ENCODE measurements at regions not wholly inside any gene's neighbourhood (a gene's known extent, or its start where the extent isn't known, plus 50 kb on each side); places are given as distances from the start of the nearest gene placed in this dataset.

DNA sequence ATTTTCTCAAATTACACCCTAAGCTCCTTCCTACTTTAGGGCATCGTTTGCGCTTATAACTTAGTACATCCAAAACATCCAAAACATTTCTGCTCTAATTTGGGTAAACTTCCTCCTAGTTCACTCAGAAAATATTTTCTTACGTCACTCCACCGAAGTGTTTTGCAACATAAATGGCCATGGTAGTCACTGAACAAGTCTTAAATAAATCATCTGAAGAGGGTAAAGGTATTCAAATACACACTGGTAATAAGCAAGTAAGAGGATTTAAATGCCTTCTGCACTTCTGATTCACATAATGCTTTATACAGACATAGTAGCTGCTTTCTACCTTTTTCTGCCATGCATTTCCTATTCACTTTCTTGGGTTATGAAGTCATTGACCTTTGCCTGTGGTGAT lies 991.9 kb downstream of the NLGN4X start:
- Mint-ChIP-seq H3K36me3 (ENCODE audit: insufficient read depth, unreplicated experiment) (no peaks in the 10 kb centered on the region), H3K27me3 (ENCODE audit: insufficient read depth, unreplicated experiment) (no peaks in the 10 kb centered on the region), H3K4me1 (ENCODE audit: low read depth, unreplicated experiment) (no peaks in the 10 kb centered on the region), H3K9me3 (ENCODE audit: unreplicated experiment) (no peaks in the 10 kb centered on the region), H3K4me3 (ENCODE audit: unreplicated experiment) (no peak overlapping the region), H3K27ac (ENCODE audit: unreplicated experiment) (no peak overlapping the region)
- TF ChIP-seq, protein P1, sequence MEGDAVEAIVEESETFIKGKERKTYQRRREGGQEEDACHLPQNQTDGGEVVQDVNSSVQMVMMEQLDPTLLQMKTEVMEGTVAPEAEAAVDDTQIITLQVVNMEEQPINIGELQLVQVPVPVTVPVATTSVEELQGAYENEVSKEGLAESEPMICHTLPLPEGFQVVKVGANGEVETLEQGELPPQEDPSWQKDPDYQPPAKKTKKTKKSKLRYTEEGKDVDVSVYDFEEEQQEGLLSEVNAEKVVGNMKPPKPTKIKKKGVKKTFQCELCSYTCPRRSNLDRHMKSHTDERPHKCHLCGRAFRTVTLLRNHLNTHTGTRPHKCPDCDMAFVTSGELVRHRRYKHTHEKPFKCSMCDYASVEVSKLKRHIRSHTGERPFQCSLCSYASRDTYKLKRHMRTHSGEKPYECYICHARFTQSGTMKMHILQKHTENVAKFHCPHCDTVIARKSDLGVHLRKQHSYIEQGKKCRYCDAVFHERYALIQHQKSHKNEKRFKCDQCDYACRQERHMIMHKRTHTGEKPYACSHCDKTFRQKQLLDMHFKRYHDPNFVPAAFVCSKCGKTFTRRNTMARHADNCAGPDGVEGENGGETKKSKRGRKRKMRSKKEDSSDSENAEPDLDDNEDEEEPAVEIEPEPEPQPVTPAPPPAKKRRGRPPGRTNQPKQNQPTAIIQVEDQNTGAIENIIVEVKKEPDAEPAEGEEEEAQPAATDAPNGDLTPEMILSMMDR (IDR thresholded peaks at IDR 0.05; ENCODE audit: insufficient read depth in 1 of 2, low read depth in 1 of 2, low read length in 1 of 2, severe bottlenecking in 1 of 2, unreplicated experiment in 1 of 2) = no peak
- H3K27me3 ChIP-seq (replicated peaks; ENCODE audit: control insufficient read depth, insufficient read depth, low read length) = no peaks in the 10 kb centered on the region
- DNase-seq = no peak
- intact Hi-C loops (cut with micrococcal nuclease; ENCODE audit: unreplicated experiment) = no loop called here
- POLR2A ChIA-PET = no interaction called here
- CTCF ChIA-PET = no interaction called here
- no peaks in the 10 kb centered on the region for H3K4me1 ChIP-seq
- H3K4me3 ChIP-seq (ENCODE audit: low read depth, low read length) = no peak overlapping the region
- no peaks in the 10 kb centered on the region for H3K36me3 ChIP-seq (ENCODE audit: control insufficient read depth, insufficient read depth, low read length)
- no TSS peak for BruUV-seq (replicated peaks)
- no peaks in the 10 kb centered on the region for H3K9me3 ChIP-seq

DNA sequence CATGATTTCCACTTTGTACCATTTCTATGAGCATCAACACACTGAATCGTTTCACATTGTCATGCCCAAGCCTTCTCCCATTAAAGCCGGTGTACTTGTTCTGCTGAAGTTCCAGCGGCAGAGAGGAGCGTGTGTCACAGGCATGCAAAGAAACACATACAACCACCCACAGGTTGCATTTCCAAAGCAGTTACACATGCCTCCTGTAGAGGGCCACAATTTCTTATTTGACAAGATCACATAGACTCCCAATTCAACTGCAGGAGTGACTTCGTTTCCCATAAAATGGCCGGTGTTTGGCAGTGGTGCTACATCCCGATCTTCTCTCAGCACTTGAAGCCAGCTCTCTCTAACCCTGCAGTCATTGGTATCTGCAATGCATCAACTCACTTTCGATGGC lies 992.6 kb downstream of the NLGN4X start:
- CTCF ChIA-PET = no interaction called here
- no peaks in the 10 kb centered on the region for H3K9me3 ChIP-seq
- H3K4me3 ChIP-seq (ENCODE audit: low read depth, low read length) = no peak overlapping the region
- BruUV-seq (replicated peaks) = no TSS peak
- Mint-ChIP-seq H3K27me3 (ENCODE audit: insufficient read depth, unreplicated experiment) (no peaks in the 10 kb centered on the region), H3K4me1 (ENCODE audit: low read depth, unreplicated experiment) (no peaks in the 10 kb centered on the region), H3K9me3 (ENCODE audit: unreplicated experiment) (no peaks in the 10 kb centered on the region), H3K4me3 (ENCODE audit: unreplicated experiment) (no peak overlapping the region), H3K27ac (ENCODE audit: unreplicated experiment) (no peak overlapping the region), H3K36me3 (ENCODE audit: insufficient read depth, unreplicated experiment) (no peaks in the 10 kb centered on the region)
- H3K27me3 ChIP-seq (replicated peaks; ENCODE audit: control insufficient read depth, insufficient read depth, low read length) = no peaks in the 10 kb centered on the region
- peak; percentile 1 to 29 for DNase-seq
- intact Hi-C loops (cut with micrococcal nuclease; ENCODE audit: unreplicated experiment) = no loop called here
- no peaks in the 10 kb centered on the region for H3K4me1 ChIP-seq
- no peaks in the 10 kb centered on the region for H3K36me3 ChIP-seq (ENCODE audit: control insufficient read depth, insufficient read depth, low read length)
- TF ChIP-seq, protein P1 (IDR thresholded peaks at IDR 0.05; ENCODE audit: insufficient read depth in 1 of 2, low read depth in 1 of 2, low read length in 1 of 2, severe bottlenecking in 1 of 2, unreplicated experiment in 1 of 2) = no peak
- POLR2A ChIA-PET = no interaction called here

DNA sequence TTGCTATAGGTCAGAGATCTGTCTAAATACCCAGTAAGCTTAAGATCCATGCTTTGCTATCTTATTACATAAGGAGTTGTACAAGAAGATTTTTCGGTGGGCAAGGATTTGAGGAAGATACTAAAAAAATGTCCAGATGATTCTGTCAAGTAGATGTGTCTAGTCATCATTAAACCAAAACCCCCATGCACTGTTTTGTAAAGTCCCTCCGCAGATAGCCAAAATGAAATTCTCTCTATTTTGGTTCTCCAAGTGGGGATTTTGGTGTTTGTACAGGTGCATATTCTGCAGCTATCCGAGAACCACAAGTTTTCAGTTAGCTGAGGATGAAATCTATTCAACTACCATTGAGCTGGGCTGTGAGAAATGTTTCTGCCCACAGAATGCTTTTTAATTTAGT lies 994.8 kb downstream of the NLGN4X start:
- intact Hi-C loops (cut with micrococcal nuclease; ENCODE audit: unreplicated experiment) = no loop called here
- DNase-seq = no peak
- Histone ChIP-seq H3K4me1 (no peaks in the 10 kb centered on the region), H3K27me3 (replicated peaks; ENCODE audit: control insufficient read depth, insufficient read depth, low read length) (no peaks in the 10 kb centered on the region), H3K36me3 (ENCODE audit: control insufficient read depth, insufficient read depth, low read length) (no peaks in the 10 kb centered on the region), H3K9me3 (no peaks in the 10 kb centered on the region), H3K4me3 (ENCODE audit: low read depth, low read length) (no peak overlapping the region)
- no peaks in the 10 kb centered on the region for H3K4me1 Mint-ChIP-seq (ENCODE audit: low read depth, unreplicated experiment)
- no TSS peak for BruUV-seq (replicated peaks)
- TF ChIP-seq, protein P1 (IDR thresholded peaks at IDR 0.05; ENCODE audit: insufficient read depth in 1 of 2, low read depth in 1 of 2, low read length in 1 of 2, severe bottlenecking in 1 of 2, unreplicated experiment in 1 of 2) = no peak
- no peaks in the 10 kb centered on the region for H3K27me3 Mint-ChIP-seq (ENCODE audit: insufficient read depth, unreplicated experiment)
- H3K9me3 Mint-ChIP-seq (ENCODE audit: unreplicated experiment) = no peaks in the 10 kb centered on the region
- no peak overlapping the region for H3K4me3 Mint-ChIP-seq (ENCODE audit: unreplicated experiment)
- H3K36me3 Mint-ChIP-seq (ENCODE audit: insufficient read depth, unreplicated experiment) = no peaks in the 10 kb centered on the region
- CTCF ChIA-PET = no interaction called here
- H3K27ac Mint-ChIP-seq (ENCODE audit: unreplicated experiment) = no peak overlapping the region
- POLR2A ChIA-PET = no interaction called here
